ENCODE measurements at regions not wholly inside any gene's neighbourhood (a gene's known extent, or its start where the extent isn't known, plus 50 kb on each side); places are given as distances from the start of the nearest gene placed in this dataset.

DNA sequence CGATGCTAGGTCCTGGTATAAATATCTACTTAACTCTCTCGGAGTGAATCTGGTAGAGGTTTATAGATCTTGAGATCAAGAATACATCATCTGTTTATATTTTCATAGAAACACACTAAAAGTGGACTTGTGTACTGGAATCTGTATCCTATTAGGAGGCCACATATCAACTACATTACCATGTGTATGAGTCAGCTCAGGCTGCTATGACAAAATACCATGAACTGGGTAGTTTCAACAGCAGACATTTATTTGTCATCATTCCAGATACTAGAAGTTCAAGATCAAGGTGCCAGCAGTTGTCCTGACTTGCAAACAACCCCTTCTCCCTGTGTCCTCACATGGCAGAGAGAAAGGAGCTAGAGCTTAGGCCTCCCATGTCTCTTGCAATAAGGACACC is 113.9 kb upstream of the PFKP start:
- no peak for DNase-seq (ENCODE audit: extremely low read depth, low read depth)

GRCh38 chr10:2951235-2951835 is 116.0 kb upstream of the PFKP start:
- DNase-seq (ENCODE audit: extremely low read depth, low read depth): no peak

GRCh38 chr10:2950546-2950945 is 116.8 kb upstream of the PFKP start:
- DNase-seq (ENCODE audit: extremely low read depth, low read depth): no peak

GRCh38 chr10:2949948-2950354 is 117.4 kb upstream of the PFKP start:
- peak; percentile 54 for DNase-seq (ENCODE audit: extremely low read depth, low read depth)

GRCh38 chr10:2949221-2949947 is 118.0 kb upstream of the PFKP start:
- no peak for DNase-seq (ENCODE audit: extremely low read depth, low read depth)

DNA sequence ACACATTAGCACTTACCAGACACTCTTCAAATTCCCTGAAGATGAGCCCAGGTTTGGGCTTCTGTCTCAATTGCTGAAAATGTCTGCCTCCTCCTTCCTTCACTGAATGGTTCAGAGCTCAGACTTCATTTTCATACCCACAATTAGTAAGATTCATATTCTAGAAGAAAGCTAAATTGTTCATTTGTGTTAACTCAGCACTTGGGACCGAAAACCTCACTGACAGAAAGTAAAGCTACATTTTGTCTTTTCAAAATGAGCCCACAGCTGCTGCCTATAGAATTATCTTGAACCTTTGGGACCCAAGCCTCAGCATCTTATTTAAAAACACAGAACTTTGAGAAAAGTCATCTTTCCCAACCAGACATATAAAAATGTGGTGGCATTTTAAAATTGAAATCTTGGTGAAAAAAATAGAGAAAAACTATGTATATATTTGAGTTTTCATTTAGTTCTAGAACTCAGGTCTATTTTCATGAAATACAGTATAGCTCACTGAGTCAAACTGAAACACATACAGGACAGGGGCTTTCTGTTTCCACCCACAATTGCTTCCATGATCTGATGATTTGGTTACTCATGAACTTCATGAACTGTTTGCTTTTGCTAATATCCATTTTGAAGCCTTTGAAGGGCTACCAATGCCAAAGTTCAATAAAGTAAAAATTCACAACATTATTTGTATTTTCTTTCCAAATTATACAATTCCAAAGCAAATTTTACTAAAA is 119.1 kb upstream of the PFKP start:
- DNase-seq (ENCODE audit: extremely low read depth, low read depth): no peak

- no peak for DNase-seq (ENCODE audit: extremely low read depth, low read depth)
These were observed 122.6 kb upstream of the PFKP start for GRCh38 chr10:2944788-2945187.

DNA sequence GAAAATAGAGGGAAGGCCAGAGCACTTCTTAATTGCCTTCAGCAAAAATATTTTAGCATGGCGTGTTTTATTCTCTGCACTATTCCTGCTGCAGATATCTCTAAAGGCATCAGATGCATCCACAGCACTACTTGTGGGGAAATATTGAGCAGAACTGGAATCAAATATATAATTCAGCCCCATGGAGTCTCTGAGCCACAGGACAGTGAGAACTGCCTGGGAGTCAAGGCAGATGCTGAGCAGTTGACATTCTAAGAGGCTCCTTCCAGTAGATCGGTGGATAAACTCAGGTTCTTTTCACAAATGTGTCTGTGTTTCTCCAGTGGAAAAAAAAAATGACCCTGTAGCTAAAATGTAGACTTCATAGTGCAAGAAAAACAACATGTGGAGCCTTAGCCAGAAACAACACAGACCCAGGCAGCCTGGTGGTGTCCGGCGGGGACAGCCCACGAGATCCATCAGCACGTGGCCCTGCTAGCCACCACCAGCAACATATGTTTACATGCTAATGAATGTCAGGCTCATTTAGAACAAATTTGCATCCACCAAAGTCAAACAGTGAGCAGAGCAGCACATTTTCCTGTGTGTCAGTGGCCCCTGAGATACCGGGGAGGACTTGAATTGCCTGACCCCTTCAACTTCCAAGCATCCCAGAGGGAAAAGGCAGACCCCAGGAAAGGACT is 123.3 kb upstream of the PFKP start:
- no peak for DNase-seq (ENCODE audit: extremely low read depth, low read depth)

DNA sequence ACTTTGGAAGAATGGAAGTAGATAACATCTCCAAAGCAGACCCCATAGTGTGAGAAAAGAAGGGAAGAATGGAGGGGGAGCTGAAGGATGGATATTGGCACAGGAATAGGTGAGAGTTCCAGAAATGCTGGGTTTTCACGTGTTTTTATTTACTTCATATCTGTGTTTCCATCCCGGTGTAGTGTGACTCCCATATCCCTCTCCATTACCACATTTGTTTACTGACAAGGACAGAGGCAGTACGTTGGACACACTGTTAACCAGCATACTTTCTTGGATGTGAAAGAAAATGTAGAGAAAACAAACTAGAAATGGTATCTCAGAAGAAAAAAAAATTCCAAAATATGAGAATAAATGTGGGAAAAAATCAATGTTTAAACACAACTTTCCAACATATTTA is 124.4 kb upstream of the PFKP start:
- DNase-seq (ENCODE audit: extremely low read depth, low read depth): no peak

DNA sequence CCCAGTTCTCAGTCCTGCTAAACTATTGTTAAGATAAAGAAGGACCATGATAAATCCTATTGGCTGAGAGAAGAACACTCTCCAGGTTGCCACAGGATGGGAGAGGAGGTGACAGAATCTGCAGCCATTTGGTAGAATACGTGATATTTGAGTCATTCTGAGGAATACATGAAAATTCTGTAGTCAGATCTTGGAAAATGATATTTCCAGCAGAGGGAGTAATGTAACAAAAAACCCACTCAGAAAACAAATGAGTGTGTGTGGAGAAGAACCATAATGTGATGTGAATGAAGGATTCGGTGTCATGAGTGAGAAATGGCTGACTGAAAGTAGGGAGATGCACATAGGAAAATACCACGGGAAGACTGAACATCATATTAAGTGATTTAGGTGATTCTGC is 128.5 kb upstream of the PFKP start:
- DNase-seq (ENCODE audit: extremely low read depth, low read depth): no peak

DNA sequence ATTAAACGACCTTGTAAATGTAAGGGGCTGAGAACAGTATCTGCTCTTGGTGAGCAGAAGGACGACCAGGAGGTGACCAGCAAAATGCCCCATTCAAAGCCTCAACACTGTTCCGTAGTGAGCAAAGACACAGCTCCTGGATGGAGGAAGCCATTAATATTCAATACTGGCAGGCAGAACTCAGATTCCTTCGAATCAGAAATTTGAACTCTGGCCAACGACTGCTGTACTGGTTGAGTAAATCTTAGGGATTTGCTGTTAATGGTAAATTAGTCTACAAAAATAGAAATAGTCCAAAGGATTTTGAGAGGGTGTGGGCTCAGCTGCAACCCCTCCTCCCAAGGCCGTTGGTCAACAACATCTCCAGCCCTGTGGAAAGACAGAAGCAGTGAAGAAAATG is 130.5 kb upstream of the PFKP start:
- DNase-seq (ENCODE audit: extremely low read depth, low read depth): no peak

GRCh38 chr10:2935647-2936386 is 131.5 kb upstream of the PFKP start:
- no peak for DNase-seq (ENCODE audit: extremely low read depth, low read depth)

- DNase-seq (ENCODE audit: extremely low read depth, low read depth): no peak
These were observed 133.4 kb upstream of the PFKP start for GRCh38 chr10:2933924-2934323.

DNA sequence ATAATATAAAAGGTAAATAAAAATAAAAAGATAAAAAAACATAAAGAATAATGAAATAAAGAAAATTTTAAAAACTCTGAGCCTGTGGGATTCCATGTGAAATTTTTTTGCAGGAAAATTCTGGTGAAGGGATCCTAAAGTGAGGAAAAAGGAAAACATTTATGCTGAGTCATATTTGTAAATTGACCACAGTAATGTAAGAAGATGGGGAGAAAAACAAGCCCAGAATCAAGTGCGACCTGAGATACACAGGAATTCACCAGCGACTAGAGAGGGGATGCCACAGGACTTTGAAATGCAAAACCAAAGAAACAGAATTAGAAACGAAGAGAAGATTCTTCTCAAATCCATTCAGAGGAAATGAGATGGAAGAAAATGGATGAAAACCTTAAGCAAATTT is 133.8 kb upstream of the PFKP start:
- no peak for DNase-seq (ENCODE audit: extremely low read depth, low read depth)

- no peak for DNase-seq (ENCODE audit: extremely low read depth, low read depth)
These were observed 134.3 kb upstream of the PFKP start for GRCh38 chr10:2933071-2933470.

DNA sequence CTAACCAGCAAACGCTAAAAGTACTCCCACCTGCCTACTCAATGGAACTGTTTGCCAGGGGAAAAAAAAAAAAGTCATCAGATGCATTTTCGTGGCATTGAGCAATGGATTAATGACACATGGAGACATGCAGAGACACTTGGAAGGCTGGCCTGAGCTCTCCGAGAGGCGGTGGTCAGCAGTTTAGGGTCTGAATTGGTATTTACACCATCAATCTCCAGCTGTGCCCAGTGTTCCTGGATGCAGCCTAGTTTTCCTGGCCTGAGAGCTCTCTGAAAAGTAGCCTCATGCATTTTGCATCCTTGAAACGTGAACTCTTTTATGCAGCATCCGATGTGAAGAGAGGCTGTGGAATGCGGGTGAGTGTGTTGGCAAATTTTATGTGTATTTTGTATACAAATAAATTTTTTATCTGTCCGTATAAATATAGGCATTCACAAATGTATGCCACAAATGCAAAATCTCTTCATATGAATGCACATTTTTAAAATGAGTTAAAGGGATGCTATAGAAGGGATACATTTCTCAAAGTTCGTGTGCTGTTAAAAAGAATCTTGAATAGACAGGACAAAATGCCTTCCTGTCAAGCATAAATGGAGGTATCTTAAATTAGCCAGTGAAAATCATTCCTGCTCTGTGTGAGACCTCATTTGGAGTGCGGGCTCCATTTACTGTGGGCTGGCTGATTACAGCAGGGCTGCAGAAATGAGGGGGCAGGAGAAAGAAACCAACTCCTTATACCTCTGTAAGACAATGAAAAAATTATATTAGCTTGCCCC is 137.7 kb upstream of the PFKP start:
- DNase-seq (ENCODE audit: extremely low read depth, low read depth): no peak

DNA sequence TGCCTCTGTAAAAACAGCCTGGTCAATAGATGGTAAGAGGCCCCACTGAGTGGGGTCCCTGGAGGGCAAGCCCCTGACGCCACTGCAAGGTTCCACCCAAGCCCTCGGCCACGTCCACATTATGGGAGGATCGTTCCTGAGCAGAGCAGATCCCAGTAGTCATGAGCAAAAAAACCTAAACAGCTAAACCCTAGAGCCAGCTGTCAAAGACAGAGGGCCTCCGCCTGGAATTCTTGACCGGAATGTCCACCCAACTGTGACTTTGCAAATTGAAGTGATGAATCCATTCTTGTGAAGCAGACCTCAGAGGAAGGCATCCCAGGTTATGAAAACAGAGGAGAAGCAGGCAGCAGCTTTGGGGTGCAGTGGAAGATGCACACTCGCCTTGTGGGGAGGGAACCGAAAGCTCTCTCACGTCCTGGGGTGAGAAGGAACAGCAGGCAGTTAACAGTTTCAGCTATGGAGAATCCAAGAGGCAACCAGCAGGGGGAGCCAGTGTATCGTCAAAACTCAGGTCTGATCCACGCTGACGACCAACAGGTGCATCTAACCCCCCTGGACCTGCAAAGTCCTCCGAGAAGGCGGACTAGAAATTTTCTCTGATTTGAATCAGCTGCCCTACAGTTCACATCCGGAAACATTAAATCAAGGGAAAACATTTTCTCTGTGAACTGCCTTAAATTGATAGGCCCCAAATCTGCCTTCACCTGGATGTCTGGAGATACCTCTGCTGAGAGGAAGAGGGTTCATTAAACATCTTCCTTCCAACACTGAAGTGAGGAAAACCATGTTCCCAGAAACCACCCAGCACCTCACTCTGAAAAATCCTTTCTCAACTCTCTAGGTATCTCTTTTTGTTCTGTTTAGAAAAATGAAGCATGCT is 139.1 kb upstream of the PFKP start:
- peak; percentile 61 for DNase-seq (ENCODE audit: extremely low read depth, low read depth)

DNA sequence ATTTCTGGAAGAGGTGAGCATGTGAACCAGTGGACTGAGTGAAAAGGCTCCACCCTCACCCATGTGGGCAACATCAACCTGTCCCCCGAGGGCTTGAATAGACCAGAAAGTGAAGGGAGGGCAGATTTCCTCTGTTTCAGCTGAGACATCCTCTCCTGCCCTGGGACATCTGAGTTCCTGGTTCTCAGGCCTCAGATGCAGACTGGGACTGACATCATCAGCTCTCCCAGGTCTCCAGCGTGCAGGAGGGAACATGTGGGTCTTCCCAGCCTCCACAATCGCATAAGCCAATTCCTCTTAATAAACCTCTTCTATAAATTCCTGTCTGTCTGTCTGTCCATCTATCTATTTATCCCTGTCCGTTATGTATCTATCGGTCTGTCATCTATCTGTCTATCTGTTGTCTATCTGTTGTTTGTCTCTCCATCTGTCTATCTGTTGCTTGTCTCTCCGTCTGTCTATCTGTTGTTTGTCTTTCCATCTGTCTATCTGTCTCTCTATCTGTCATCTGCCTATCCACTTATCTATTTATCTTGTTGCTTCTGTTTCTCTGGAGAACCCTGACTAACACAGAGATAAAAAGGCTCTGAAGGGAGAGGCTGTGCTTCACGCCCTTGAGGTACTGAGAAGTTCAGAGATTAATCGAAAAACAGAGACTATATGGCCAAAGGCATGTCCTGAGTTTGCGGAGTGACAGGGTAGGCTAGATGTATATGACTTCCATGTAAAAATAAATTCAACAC is 140.3 kb upstream of the PFKP start:
- no peak for DNase-seq (ENCODE audit: extremely low read depth, low read depth)
